GM19455 (cell line): ENCODE measurements at regions not wholly inside any gene's neighbourhood (a gene's known extent, or its start where the extent isn't known, plus 50 kb on each side); places are given as distances from the start of the nearest gene placed in this dataset.

ENCODE experiments used
- ATAC-seq: cut with Tn5 transposase; IDR thresholded peaks from one replicate; pipeline ENCODE4 v1.9.1; 2021; ENCODE audit not compliant: unreplicated experiment

- no peak for ATAC-seq
Observed at GRCh38 chr6:22455378-22455777, 114.0 kb upstream of the HDGFL1 start.

- no peak for ATAC-seq
Observed at GRCh38 chr6:22457996-22458395, 111.4 kb upstream of the HDGFL1 start.

GRCh38 chr6:22466665-22467245, 102.6 kb upstream of the HDGFL1 start:
- ATAC-seq = no peak

- ATAC-seq = no peak
Observed at GRCh38 chr6:22467645-22468044, 101.7 kb upstream of the HDGFL1 start.

- ATAC-seq = no peak
Observed at GRCh38 chr6:22468256-22468965, 101.0 kb upstream of the HDGFL1 start.

- no peak for ATAC-seq
Observed at GRCh38 chr6:22470454-22471131, 98.8 kb upstream of the HDGFL1 start.

GRCh38 chr6:22471132-22471690, 98.2 kb upstream of the HDGFL1 start:
- ATAC-seq = no peak

GRCh38 chr6:22471746-22472145, 97.6 kb upstream of the HDGFL1 start:
- no peak for ATAC-seq

GRCh38 chr6:22473991-22474682, 95.2 kb upstream of the HDGFL1 start:
- no peak for ATAC-seq

- ATAC-seq = no peak
Observed at GRCh38 chr6:22476811-22477390, 92.5 kb upstream of the HDGFL1 start.

GRCh38 chr6:22497276-22497675, 72.1 kb upstream of the HDGFL1 start:
- ATAC-seq = no peak

- ATAC-seq = no peak
Observed at GRCh38 chr6:22499815-22500214, 69.6 kb upstream of the HDGFL1 start.

GRCh38 chr6:22506496-22506895, 62.9 kb upstream of the HDGFL1 start:
- ATAC-seq = no peak

GRCh38 chr6:22512686-22513427, 56.5 kb upstream of the HDGFL1 start:
- ATAC-seq = no peak

- no peak for ATAC-seq
Observed at GRCh38 chr6:22513667-22514066, 55.7 kb upstream of the HDGFL1 start.

GRCh38 chr6:22519237-22519636, 50.1 kb upstream of the HDGFL1 start:
- no peak for ATAC-seq
